WI38 (cell line): ENCODE measurements at regions not wholly inside any gene's neighbourhood (a gene's known extent, or its start where the extent isn't known, plus 50 kb on each side); places are given as distances from the start of the nearest gene placed in this dataset.

Experiments
- H3K4me3 ChIP-seq: 2 replicates; pipeline ENCODE4 v1.5.1; 2011; ENCODE audit warnings: low read depth, mild to moderate bottlenecking, control low read depth, low read length
- CTCF ChIP-seq: IDR thresholded peaks from 2 replicates; pipeline ENCODE4 v1.5.1; 2012; ENCODE audit warnings: low read depth, mild to moderate bottlenecking, control low read depth, low read length

DNA sequence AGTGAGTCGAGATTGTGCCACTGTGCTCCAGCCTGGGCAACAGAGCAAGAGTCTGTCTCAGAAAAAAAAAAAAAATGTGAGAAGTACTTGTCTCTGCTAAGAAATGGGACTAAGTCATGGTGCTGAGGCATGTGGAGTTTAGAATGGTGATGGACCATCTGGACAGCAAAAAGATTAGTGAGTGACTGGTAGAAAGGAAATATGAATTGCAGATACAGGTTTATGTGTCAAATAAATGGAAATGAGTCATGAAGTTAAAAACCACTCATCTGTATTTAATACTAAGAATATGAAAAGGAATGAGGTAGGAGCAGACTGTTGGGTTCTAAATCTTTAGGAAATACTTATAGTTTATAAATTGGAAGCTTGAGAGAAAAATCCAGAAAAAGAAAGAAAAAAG lies 625.7 kb upstream of the ANKRD30A start:
- no peak for TF ChIP-seq CTCF
- no peak overlapping the region for H3K4me3 ChIP-seq

GRCh38 chr10:36496758-36497157 lies 628.6 kb upstream of the ANKRD30A start:
- TF ChIP-seq CTCF, result no peak
- no peak overlapping the region for H3K4me3 ChIP-seq

DNA sequence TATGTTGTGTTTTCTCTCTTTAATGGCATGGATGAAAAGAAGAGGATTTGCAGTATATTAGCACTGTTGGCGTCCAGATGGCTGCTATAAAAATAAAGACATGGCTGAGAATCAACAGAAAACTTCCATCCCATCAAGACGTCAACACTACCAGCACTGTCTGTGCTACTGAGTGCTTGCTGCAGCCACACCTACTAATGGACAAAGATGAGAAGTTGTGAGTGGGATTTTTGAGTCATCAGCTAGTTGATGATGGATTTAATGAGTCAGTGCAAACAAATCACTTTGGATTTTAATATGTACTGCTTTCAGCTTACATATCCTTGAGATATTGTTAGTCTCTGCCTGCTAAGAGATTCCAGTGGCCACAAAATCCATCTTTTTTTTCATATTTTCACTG lies 631.0 kb upstream of the ANKRD30A start:
- no peak overlapping the region for H3K4me3 ChIP-seq
- TF ChIP-seq CTCF, result no peak

GRCh38 chr10:36493516-36493880 lies 631.9 kb upstream of the ANKRD30A start:
- no peak for TF ChIP-seq CTCF
- H3K4me3 ChIP-seq, result no peak overlapping the region

GRCh38 chr10:36492590-36493515 lies 632.5 kb upstream of the ANKRD30A start:
- H3K4me3 ChIP-seq, result no peak overlapping the region
- TF ChIP-seq CTCF, result no peak

DNA sequence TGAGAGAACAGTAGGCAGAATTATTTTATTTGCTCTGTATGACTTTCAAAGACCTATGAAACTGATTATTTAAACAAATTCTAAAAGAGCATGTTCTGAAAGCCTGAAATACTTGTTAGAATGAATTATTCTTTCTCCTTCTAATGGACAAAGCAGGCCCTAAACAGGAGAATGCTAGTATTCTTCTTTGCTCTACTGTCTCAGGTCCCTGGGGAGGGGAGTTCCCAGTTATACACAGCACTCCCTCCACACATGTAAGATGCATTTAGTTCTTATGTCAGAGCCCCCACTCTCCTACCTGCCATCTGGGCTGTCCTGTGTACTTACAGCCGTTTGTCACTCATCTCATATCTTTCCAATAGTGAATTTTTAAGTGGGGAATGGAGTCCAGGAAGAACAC lies 633.5 kb upstream of the ANKRD30A start:
- no peak overlapping the region for H3K4me3 ChIP-seq
- no peak for TF ChIP-seq CTCF

GRCh38 chr10:36489611-36490228 lies 635.7 kb upstream of the ANKRD30A start:
- H3K4me3 ChIP-seq, result no peak overlapping the region
- no peak for TF ChIP-seq CTCF
